NCI-H526 treated with DMSO at 0.1 percent for 48 hours (cell line): ENCODE measurements at regions not wholly inside any gene's neighbourhood (a gene's known extent, or its start where the extent isn't known, plus 50 kb on each side); places are given as distances from the start of the nearest gene placed in this dataset.
"Not testable (repeated sequence)": the region's sequence is repeated elsewhere in the genome, so short reads cannot be mapped to it uniquely, and the experiment has no call there.

Experiments
- DNase-seq: peaks from one replicate; lab custom pipeline; 2025; lab: John Stamatoyannopoulos, UW

DNA sequence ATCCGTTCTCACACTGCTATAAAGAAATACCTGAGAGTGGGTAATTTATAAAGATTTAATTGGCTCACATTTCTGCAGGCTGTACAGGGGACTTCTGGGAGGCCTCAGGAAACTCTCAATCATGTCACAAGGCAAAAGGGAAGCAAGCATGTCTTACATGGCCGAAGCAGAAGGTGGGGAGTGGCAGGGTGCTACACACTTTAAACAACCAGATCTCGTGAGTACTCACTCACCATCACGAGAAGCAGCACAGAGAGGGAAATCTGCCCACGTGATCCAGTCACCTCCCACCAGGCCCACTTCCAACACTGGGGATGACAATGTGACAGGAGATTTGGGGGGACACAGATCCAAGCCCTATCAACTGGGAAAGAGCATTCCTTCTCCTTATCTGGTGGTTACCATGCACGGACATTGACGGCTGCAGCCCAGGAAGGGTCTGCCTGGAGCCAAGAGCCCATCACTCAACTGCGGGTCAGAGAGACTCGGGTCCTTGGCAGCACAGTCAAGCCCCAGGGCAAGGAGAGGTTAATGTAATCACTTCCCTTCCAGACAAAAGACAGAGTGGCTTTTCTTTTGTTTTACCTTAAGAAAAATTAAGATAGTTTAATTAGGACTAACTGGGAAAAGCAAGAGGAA, 112.3 kb upstream of the CST7 start:
- DNase-seq, result no peak

DNA sequence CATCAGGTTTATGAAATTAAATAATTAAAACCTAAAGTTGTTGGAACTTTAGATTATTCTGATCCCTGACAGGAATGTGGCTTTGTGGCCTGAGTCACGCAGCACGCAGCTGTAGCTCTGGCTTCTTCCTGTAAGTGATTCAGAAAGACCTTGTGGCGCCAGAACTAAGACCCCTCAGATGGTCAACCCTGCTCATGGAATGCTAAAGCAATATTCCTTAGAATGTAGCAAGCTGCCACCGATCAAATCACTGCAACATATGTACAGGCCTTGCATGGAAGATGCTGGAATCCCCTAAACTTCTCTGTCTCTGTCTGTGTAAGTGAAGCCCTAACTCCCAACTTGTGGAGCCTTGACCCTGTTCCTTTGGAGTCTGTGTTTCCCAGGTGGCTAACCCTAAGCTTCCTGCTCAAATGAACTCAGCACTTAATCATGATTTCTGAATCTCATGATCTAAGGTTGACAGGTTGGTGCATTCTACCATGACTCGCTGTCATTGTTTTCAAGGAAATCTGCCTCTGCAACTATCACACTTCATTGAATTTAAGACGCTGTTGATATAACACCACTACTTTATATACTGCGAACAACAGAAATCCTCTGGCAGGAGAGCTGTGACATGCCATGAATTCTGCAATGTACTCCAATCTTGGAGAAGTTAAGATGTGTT, 111.2 kb upstream of the CST7 start:
- DNase-seq, result no peak

DNA sequence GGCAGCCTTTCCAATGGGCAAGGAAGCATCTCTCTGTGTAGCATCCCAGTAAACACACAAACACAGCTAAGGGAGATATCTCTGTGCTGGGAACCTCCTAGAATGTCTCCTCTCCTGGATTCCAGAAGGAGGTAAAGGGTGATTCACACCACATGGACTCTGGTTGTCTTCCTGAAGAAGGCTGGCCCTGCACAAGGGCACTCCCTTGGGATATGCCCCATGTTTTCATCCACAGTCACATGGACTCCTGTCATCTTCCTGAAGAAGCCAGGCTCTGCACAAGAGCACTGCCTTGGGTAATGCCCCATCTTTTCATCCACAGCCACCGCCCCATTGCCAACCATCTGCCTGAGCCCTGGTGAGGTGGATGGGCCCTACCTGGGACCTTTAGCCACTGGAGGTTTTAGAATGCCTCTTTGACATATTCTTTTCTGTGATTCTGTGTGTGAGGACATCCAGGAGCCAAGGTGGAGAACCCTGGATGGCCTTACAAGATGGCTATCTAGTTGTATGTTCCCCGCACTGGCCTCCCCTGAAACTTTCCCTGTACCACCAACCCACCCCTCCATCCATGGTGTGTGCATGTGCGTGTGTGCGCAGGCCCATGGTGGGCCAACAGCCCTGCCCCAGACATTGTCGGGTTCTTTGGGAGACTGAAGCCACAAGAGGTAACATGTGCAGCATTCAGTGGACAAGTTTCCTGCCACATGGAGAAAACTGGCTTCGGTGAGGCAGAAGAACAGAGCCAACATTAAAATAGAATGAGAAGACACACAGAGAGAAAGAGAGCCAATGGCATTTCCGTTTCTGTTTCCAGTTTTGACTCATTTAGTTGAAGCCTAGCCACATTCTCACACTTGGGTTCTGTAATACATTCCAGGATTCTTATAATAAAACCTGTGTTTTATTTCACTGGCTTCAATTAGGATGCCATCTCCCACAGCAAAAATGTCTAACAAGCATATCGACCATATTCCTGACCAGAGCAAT, 110.2 kb upstream of the CST7 start:
- DNase-seq, result no peak

DNA sequence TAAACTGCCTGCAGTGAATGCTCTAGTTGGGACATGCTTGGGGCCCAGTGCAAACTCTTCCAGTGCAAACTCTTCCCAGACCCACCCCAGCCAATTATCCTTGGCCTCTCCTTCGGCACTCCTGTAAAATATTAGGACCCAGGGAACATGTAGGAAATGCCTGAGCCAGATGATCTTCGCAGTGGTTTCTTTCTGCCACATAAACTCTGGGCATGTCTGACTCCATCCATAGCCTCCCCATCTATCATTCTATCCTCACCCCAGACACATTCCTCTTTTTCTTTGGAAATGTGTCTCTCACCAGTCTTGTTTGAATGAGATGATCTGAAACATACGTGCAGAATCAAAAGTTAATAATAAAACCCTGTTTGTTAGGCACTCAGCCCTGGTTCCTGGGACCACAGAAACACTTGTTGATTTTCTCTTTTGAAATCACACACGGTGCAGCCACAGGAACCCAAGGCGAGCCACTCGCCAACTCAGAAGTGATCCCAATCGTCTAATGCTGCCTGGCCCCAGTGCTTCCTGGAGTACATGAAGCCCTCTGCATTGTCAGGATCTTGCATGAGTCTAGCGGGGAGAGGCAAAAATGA, 108.9 kb upstream of the CST7 start:
- no peak for DNase-seq

DNA sequence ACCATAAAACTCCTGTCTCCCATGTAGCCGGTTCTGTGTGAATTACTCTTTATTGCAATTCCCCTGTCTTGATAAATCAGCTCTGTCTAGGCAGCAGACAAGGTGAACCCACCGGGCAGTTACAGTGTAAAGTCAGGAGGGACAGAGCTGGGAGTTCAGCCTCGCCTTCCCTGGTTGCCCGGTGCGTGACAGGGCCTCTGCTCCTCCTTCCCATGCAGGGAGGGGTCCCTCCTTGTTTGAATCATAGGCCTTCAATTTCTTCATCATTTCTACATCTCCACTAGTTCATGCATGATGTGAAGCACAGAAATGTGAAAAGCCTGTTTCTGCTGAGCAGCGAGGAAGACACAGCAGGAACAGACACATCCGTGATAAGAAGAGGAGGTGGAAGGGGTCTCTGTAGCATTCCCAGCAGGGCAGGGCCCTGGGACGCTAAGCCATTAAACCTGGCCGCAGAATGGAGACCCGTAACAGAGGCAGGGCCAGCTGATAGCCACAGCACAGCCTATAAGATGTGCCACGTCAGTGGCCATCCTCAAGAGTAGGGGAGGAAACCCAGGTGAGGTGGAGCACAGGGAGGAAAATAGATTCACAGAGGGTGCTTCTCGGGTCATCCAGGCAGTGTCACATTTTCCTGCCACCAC, 106.7 kb upstream of the CST7 start:
- no peak for DNase-seq

DNA sequence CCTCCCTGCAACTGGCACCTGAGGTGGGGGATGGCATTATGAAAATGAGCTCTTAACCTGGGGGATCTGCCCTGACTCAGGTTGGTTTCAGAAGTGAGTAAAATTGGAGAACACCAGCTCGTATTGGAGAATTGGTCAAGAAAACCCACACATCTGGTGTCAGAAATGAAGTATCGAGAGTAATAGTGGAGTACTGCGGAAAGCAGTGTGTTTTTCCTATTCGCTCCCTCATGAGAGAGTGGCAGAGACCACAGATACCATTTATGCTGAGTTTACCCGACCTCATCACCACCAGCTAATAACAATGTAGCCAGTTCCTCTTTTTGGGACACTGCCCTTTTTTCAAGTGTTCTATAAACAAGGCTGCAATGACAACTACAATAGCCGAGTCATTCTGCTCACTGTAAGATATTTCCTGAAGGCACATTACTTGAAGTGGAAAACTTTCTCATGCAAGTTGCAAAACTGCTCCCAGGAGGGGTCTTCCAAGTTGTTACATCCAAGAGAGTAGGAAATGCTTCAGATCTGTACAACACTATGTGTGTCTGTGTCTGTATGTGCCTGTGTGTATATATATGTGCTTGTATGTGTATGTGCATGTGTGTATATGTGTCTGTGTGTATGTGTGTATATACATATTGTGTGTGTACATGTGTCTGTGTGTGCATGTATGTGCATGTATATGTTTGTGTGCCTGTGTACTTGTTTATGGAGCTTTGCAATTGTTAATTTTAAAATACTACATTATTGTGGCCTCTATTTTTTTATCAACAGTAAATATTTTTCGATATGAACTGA, 106.0 kb upstream of the CST7 start:
- DNase-seq, result no peak

DNA sequence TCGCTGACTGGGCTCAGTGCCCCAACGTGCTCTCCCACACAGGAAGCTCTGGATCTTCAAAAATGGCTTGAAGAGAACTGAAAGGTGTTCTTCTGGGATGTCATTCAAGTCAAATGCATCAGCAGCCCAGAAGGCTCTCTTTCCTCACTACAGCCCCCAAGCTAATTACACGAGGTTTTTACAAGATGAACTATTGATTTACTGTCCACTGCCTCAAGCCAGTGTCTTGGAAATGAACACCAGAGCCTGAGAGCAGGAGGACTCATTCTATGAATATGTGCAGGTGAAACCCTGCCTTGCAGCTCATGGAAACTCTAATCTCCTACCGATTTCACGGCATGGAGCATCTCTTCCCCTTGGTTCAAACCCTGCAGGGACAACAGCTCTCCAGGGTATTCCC, 98.9 kb upstream of the CST7 start:
- DNase-seq, result no peak

DNA sequence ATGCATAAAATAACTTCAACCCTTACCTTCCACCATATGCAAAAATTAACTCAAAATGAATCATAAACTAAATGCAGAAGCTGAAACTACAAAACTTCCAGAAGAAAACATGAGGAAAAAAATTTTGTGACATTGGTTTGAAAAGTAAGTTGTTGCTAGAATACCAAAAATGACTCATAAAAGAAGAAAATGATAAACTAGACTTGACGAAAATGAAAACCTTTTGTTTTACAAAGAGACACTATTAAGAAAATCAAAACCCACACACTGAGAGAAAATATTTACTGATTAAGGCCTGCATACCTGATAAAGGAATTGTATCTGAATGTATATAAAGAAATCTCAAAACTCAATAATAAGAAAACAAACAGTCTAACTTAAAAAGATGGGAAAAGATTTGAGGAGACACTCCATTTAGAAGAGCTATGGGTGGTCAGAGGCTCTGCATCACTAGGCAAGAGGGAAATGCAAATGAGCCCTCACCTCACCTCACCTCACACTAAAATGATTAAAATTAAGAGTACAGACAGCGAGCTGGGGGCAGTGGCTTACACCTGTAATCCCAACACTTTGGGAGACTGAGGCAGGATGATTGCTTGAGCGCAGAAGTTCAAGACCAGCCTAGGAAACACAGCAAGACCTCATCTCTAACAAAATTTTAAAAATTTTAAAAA, 97.6 kb upstream of the CST7 start:
- DNase-seq, result no peak

DNA sequence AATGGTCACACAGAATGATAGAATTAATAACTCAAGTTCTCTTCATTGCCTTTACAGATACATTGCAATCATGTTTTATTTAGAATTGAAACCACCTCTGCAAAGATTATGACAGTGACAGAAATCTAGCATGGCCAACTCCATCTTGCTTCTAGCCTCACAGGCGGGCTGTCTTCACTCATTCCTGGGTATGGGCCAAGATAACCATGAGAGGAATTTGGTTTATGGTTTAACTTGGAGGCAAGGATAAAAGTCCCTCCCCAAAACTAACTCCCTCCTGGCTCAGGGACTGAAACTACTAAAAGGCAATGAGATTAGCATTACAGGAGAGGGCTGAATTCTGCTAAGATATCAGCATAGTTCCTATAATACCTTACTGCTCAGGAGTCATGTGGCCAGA, 95.2 kb upstream of the CST7 start:
- no peak for DNase-seq

DNA sequence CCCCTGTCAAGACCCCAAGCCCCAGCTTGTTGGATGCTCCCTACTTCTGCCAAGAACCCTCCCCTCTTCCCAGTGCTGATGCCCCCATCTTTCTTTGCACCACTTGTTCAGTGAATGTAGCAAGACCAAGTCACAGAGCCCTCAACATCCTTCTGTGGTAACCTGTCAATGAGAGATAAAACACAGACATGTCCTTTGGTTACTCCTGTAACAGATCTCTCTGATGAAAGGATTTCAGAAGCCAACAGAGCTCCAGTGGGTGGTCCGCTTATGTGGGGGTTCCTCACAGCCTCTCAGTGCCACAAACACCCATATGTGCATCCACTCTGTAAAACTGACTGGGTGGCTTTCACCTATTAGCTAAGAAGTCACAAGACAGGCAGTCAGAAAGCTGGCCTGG, 93.2 kb upstream of the CST7 start:
- no peak for DNase-seq

DNA sequence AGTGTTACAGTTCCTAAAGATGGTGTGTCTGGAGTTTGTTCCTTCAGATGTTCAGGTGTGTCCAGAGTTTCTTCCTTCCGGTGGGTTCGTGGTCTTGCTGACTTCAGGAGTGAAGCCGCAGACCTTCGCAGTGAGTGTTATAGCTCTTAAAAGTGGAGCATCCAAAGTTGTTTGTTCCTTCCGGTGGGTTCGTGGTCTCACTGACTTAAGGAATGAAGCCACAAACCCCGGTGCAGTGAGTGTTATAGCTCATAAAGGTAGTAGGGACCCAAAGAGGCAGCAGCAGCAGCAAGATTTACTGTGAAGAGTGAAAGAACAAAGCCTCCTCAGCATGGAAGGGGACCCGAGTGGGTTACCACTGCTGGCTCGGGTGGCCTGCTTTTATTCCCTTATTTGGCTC, 90.6 kb upstream of the CST7 start:
- not testable (repeated sequence) for DNase-seq

DNA sequence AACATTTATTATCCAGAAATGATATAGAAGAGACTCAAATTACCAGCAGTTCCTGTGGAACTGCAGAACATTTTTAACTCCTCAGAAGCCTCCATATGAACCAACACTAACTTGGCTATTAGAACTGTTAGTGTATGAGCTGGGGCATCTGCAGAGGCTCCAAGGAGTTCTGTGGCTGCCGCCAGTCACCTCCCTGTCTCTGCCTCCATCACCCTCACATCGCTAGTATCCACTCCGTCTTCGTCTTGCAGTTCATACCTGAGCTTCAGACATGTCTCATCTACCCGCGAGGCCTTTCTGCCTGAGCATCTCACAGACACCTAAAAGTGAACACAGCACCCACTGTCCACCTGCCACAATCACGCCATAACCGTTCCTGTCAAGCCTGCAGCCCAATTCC, 89.5 kb upstream of the CST7 start:
- no peak for DNase-seq

DNA sequence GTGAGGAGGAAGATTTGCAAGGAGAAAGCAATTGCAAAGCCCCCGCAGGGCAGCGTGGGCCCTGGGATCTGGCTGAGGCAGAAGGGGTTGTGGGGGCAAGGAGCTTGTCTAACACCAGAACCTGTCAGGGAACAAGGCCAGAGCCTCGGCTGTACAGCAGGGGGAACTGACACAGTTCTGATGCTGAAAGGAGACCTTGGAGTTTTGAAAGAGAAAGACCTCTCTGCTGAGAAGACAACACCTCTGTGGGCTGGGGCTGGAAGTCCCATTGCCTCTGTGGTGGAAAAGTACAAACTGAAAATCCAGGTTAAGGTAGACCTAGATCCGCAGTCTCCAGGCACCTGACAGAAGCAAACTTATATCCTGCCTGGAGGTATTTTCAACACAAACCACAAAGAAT, 86.9 kb upstream of the CST7 start:
- DNase-seq, result no peak

DNA sequence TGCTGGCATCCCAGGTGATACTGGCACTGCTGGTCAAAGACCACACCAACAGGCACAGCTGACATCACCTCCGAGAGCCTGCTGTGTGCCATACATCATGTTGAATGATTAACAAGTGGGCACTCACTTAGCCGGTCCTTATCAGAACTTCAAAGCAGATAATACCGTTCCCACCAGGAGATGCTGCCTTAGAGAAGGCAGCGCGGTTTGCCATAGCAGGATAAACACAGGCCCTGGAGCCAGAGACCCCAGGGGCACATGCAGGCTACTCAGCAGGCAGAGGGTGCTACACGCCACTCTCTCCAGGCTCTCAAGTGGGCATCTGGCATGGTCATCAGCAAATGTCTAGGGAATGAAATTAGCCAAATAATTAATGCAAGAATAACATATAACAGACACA, 86.5 kb upstream of the CST7 start:
- no peak for DNase-seq

DNA sequence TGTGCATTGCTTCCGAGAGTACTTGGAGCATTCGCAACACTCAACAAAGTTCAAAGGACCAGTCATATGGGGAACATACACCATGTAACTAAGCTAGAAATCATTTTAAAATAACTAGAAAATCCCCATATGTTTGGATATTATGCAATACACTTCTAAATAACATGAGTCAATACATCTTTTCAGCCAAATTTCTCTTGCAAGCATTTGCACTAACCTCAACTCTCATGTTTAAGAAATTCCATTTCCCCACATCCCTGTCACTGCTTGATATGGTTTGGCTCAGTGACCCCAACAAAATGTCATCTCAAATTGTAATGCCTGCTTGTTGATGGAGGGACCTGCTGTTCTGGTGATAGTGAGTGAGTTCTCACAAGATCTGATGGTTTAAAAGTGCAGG, 85.7 kb upstream of the CST7 start:
- no peak for DNase-seq

DNA sequence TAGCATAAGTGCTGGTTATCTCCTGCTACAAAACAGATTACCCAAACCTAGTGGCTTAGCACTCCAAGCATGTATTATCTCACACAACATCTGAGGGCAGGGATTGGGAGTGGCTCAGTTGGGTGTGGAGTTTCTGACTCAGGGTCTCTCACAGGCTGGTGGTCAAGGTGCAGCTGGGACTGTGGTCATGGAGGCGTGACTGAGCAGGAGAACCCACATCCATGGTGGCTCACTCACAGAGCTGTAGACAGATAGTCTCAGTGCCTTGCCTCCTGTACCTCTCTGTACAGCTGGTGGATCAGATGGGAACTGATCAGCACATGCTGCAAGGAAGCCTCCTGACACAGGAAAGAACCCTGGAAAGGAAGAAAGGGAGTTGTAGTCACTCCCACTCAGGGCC, 83.1 kb upstream of the CST7 start:
- DNase-seq, result no peak

DNA sequence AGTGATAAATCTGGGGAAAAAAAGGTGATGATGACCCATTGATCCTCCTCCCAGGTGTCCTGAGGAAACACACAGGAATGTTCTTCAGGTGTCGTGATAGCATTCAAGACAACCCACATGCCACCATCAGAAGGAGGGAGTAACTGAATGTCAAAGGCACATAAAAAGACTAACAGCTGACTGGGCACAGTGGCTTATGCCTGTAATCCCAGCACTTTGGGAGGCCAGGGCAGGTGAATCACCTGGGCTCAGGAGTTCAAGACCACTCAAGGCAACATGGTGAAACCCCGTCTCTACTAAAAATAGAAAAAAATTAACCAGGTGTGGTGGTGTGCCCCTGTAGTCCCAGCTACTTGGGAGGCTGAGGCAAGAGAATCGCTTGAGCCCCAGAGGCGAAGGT, 82.3 kb upstream of the CST7 start:
- DNase-seq, result no peak

DNA sequence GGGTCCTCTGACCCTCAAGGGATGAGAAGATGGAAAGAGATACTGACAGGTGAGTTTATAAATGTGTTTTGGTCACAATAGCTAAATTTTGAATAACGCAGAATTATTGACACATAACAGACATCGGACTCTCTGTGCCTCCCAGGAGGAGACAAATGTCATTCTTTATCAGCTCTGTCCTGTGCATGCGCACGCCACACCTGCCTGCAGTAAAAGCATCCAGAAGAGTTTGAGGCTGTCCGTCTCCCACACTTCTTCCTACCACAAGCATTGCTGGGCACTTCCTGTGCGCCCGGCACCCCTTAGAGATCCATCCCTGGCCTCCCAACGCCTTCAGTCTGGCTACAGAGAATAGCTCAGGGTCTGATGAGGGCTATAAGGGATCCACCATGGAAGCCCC, 81.5 kb upstream of the CST7 start:
- no peak for DNase-seq

DNA sequence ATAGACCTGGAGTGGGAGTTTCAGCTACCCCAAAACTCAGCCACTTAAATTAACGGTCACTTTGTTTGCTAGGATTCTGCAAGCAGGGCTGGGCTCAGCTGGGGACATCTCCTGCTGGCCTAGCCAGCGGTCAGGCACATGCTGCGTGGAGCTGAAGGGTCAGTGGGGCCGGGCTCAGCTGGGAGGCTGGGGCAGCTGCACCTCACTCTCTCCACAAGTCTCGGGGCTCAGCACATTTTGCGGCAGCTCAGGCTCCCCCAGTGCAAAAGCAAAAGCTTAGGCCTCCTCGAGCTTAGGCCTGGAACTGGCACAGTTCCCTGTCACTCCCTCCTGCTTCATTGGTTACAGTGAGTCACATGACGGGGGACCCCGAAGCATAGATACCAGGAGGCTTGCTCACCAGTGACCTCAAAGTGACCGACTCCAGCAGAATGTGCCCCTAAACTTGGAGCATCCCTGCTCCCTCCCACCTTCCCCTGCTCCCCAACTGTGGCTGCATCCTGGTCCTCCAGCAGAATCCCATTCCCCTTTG, 80.6 kb upstream of the CST7 start:
- DNase-seq, result no peak

DNA sequence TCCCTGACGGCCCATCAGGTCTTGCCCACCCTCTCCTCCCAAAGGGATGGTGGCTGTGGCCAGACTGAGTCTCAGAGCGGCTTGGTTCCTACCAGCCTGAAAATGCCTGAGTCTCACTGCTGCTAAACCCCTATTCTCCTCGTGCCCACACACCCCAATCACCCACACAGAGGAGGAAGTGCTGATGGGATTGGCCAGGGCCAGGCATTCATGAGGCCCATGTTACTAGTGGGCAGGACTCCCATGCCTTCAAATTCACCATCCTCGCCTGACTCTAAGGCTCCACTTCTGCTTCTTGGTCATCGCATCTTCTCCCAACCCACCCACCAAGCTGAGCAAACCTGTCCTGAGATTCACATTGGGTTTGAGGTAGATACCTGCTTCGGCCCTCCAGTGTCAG, 80.1 kb upstream of the CST7 start:
- DNase-seq, result no peak
